ENCODE measurements at regions not wholly inside any gene's neighbourhood (a gene's known extent, or its start where the extent isn't known, plus 50 kb on each side); places are given as distances from the start of the nearest gene placed in this dataset.
A peak's percentile ranks its signal among the peaks of the same experiment; 100 is the strongest.
"Not testable (repeated sequence)": the region's sequence is repeated elsewhere in the genome, so short reads cannot be mapped to it uniquely, and the experiment has no call there.

DNA sequence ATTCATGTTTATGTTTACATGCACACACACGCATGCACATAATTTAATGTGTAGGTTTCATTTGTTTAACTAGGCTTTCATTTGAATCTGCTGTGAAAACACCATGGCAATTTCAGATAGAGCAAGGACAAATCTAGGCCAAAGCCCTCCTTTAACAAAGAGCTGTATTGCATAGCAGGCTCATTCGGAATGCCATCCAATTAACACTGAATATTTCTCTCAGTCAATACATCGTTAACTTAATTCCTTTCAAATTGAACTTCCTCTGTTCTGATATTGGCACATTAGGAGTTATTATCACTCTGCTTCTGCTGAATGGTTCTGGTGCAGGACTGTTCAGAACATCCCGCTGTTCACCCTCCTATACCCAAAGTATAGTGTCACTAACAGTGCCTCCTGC, 435.1 kb upstream of the CDH20 start:
- DNase-seq = no peak

GRCh38 chr18:60905699-60906098, 427.5 kb upstream of the CDH20 start:
- DNase-seq = no peak

DNA sequence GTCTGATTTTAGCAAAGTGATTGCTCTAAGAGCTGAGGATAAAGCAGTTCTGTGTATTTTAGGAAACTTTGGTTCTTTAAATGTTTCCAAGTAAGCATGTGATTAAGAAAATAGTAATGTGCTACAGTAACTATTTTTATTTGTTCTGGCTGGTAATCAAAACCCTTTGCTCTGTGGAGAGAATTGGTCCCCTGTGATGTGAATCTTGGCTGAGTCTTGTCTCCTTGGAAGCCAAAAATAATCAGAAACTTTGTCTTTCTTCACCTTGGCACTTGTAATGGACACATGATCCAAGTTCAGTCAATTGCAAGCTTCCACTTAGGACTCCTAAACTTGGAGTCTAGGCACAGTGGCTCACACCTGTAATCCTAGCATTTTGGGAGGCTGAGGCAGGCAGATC, 422.7 kb upstream of the CDH20 start:
- DNase-seq = no peak

DNA sequence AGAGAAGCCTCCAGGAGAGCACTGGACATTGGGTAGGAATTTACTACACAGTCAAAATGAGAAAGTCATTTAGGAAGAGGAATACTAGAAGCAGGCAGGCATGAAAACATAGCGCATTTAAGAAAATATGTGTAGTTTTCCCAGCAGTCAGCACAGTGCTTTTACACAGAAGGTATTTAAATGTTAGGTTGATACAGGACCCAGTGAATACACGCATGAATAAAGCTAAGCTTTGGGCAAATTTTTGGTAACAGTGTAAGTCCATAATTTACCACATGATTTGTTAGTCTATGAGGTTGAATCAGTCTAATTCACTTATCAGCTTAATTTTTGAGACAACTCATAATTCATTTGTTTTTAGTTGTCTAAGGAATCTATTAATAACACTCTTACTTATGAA, 421.7 kb upstream of the CDH20 start:
- DNase-seq = no peak

- DNase-seq = no peak
These were observed 418.1 kb upstream of the CDH20 start for GRCh38 chr18:60915160-60915559.

DNA sequence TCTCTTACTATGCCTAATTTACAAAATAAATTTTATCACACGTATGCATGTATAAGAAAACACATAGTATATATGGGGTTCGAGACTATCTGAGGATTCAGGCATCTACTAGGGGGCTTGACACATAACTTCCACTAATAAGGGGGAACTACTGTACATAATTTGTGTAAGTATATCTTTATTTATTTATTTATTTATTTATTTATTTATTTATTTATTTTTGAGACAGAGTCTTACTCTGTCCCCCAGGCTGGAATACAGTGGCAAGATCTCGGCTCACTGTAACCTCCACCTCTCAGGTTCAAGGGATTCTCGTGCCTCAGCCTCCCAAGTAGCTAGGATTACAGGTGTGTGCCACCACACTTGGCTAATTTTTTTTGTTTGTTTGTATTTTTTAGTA, 414.4 kb upstream of the CDH20 start:
- not testable (repeated sequence) for DNase-seq

DNA sequence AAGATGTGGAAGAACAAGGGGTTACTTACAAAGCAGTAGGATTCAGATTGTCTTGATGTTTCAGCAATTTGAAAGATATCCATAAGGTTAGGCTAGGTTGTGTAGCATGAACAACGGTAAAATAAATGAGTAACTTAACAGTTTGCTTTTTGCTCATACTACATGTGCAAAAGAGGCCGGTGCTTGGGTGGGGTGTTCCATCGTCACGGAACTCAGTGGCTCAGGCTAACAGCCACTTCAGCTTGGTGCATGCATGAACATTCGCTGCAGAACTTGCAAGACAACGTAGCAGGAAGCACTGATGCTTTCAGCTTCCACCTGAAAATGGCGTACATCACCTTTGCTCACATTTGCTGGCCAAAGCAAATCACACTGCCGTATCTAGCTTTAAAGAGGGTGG, 407.3 kb upstream of the CDH20 start:
- no peak for DNase-seq

DNA sequence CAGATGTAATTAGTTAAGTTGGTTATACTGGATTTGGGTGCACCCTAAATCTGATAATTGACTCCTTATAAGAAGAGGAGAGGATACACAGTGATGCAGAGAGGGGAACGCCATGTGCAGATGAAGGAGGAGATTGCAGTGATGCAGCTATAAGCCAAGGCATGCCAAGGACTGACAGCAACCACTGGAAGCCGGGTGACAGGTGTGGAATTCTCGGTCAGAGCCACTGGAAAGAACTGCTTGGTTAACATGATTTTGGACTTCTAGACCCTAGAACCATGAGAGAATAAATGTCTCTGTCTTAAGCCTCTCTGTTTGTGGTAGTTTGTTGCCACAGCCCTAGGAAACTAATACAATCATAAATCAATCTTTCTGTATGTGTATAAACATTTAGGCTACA, 403.3 kb upstream of the CDH20 start:
- DNase-seq = no peak

- DNase-seq = no peak
These were observed 398.0 kb upstream of the CDH20 start for GRCh38 chr18:60935041-60935910.

DNA sequence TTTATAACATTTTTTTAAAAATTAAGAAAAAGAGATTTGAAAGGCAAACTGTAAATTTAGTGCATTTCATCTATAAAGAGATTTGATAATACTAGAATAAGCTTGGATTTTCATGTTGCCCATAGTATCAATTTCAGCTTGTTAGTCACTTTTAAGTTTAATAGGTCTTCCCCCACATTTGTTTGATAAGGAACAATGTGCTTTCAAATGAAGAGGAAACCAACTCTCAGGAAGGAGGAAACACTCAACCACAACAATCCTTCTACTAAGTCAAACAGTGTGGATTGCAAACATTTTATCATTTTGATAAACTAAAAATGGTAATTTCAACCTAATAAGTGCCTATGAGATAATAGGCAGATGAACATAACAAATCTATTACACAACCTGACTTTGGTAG, 397.1 kb upstream of the CDH20 start:
- DNase-seq = no peak

GRCh38 chr18:60943297-60943696, 389.9 kb upstream of the CDH20 start:
- DNase-seq = no peak

- DNase-seq = no peak
These were observed 382.6 kb upstream of the CDH20 start for GRCh38 chr18:60950634-60951033.

DNA sequence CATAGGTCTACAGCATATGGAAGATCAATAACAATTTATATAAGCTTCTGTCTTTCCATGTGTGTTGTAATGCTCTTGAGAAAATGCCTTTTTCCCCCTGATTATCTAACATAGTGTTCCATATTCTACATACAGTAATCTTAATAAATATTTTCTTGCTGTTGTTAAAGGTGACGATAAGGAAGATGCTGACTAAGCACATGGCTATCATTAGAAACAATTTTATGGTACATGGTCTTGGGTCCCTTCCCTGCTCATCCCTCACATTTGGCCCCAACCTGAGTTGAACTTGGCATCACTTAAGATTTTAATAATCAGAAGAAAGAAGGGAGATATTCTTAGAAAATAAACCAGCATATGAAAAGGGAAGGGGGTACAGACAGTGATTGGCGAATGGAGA, 382.1 kb upstream of the CDH20 start:
- DNase-seq = no peak

DNA sequence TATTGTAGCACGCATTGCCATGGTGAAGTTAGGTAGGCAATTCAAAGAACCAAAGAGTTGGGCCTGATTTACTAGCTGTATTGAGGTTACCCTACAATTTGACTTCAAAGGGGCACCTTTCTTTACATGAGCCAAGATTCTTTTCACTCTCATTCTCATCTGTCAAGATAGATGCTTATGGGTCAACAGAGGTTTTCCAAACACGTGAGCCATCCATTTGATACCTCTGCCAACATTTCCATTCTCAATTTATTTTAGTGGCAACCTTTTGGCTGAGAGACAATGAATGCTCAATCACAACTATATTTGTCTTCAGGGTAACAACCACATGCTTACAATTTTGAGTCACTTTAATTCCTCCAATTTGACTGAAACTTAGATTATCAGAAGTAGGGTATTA, 370.6 kb upstream of the CDH20 start:
- no peak for DNase-seq

DNA sequence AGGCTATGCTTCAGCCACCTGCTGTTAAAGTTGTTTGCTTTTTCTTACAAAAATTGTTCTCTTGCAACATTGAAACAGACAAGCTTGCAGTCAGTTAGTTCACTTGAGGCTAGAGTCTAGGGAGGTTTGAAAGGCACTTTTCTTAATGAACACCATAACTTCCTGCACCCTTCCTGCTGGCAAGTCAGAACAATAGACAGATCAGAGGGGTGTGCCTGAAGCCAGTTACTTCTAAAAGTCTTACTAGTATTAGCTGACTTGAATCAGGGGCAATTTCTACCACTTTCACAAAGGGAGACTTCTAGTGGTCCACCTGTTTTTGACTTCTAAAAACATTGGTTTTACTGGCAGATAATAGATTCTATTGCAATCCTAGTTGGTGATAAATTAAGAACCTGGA, 367.4 kb upstream of the CDH20 start:
- DNase-seq = no peak

DNA sequence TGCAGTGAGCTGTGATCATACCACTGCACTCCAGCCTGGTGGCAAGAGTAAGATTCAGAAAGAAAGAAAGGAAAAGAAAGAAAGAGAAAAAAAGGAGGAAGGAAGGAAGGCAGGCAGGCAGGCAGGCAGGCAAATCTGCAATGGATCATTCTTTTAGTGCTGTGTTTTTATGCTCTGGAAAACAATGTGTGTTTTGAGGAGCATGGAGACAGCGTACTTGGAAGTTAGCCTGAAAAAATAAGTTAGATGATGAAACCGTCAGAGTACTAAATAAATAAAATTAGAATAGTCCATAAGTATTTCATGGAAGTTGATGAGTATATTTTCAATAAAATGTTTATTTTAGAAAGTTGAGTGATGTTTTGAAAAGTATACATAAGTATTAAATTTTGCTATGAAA, 366.4 kb upstream of the CDH20 start:
- DNase-seq = no peak

DNA sequence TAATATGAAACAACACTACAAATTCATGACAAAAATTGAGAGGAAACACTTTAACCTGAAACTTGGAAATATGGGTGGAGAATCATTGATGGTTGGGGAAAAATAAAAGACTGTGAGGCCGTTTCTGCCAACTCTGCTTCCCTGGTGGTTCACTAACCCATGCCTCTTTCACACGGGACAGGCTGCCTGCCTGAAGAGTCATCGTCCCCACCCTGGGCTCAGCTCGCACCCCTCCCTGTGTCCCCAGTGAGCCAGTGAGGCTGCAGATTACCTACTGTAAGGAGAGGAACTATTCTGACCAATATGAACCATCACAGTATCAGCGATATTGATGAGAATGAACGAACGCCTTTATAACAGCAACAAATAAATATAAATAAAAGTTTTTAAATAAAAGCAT, 357.8 kb upstream of the CDH20 start:
- no peak for DNase-seq

DNA sequence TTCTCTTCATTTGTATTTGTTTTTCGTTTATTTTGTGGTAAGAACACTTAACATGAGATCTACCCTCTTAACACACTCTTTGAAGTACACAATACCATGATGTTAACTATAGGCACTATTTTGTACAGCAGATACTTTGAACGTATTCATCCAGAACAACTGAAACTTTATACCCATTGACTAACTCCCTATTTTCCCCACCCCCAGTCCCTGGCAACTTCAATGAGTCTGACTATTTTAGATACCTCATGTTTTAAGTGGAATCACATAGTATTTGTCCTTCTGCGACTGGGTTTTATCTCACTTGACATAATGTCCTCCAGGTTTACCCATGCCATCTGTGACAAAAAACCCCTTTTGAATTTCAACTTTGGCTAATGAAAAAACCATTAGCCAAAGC, 356.3 kb upstream of the CDH20 start:
- no peak for DNase-seq

GRCh38 chr18:60978338-60978737, 354.9 kb upstream of the CDH20 start:
- DNase-seq = peak; percentile 18

- no peak for DNase-seq
These were observed 352.7 kb upstream of the CDH20 start for GRCh38 chr18:60980422-60981005.

DNA sequence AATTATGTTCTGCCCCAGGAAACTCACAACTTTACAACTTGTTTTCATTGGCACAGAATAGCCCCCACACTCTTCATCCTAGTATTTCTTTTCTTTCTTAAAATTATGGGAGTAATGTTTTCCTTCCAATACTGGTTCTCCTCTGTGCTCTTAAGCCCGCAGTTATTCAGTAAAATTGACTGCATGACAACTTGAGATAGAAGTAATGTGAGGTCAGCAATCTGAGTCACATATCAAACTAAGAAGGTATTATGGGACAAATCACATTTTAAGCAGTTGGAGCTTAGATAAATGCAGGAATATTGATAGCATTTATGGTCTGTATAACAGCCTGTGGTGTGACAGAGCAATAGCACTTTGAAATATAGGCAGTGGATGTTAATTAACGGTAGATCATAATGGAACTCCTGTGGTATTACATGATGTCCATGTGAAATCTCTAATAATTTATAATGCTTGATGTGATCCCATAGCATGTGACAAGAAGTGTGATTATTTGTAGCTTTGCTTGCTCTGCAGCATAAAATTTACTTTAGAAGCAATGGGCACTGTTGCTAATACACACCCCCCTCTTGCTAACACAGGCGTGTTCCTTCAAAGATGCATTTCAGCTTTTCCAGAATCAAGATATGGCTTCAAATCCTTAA, 351.4 kb upstream of the CDH20 start:
- DNase-seq = no peak

- DNase-seq = no peak
These were observed 350.9 kb upstream of the CDH20 start for GRCh38 chr18:60982329-60982695.

DNA sequence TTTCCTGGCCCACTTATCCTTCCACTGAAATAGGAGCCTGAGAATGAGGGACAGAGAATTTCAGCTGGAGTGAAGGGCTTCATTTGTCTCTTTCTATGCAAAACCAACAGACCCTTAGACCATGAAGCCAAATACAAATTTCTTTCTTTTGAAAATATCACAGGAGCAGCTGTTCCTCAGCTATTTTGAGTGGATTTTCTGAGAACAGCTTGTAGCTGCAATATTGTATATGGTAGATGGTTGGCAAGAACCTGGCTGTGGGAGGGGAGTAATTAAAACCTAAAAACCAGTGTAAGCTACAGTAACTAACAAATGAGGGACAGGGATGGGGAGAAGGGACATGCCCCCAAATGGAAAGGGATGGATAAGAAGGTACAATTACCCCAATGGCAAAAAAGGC, 350.3 kb upstream of the CDH20 start:
- no peak for DNase-seq

DNA sequence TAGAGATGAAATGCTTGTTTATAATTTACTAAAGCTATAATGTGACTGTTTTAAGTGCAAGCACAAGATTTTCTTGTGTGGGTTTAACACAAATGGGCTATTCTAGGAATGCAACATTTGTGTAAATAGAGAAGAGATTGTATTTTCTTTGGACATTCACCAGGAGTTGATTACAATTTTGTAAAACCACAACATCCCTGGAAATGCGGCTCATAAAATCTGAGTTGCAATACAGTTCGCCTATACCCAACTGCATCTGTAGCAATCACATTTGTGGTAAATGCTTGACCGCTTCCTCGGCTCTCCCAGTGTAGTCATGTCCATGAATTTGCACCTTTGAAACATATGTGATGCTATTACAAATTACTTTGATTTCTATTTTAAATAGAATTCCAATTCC, 348.7 kb upstream of the CDH20 start:
- DNase-seq = no peak

Measured in EL (cell line).